ENCODE measurements at regions not wholly inside any gene's neighbourhood (a gene's known extent, or its start where the extent isn't known, plus 50 kb on each side); places are given as distances from the start of the nearest gene placed in this dataset.

- TF ChIP-seq, protein P1, sequence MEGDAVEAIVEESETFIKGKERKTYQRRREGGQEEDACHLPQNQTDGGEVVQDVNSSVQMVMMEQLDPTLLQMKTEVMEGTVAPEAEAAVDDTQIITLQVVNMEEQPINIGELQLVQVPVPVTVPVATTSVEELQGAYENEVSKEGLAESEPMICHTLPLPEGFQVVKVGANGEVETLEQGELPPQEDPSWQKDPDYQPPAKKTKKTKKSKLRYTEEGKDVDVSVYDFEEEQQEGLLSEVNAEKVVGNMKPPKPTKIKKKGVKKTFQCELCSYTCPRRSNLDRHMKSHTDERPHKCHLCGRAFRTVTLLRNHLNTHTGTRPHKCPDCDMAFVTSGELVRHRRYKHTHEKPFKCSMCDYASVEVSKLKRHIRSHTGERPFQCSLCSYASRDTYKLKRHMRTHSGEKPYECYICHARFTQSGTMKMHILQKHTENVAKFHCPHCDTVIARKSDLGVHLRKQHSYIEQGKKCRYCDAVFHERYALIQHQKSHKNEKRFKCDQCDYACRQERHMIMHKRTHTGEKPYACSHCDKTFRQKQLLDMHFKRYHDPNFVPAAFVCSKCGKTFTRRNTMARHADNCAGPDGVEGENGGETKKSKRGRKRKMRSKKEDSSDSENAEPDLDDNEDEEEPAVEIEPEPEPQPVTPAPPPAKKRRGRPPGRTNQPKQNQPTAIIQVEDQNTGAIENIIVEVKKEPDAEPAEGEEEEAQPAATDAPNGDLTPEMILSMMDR (IDR thresholded peaks at IDR 0.05 in 4 of 5, conservative IDR thresholded peaks at IDR 0.05 in 1 of 5) = no peak
- no peak for TF ChIP-seq POLR2A (IDR thresholded peaks at IDR 0.05)
These were observed 311.5 kb upstream of the DEPDC1 start for GRCh38 chr1:68808351-68808750.

Measured in gastrocnemius medialis (tissue), 4 donors.